HepG2 (cell line): ENCODE measurements at regions not wholly inside any gene's neighbourhood (a gene's known extent, or its start where the extent isn't known, plus 50 kb on each side); places are given as distances from the start of the nearest gene placed in this dataset.
A peak's percentile ranks its signal among the peaks of the same experiment; 100 is the strongest.

Experiments used
- AHDC1 ChIP-seq: sonication (generic); formaldehyde crosslinking; IDR thresholded peaks from 2 replicates; pipeline ENCODE4 v1.5.1; 2020; ENCODE audit warnings: mild to moderate bottlenecking, missing genetic modification reagents, borderline replicate concordance
- EP300 ChIP-seq, 3 experiments: sonication (generic) in 1 of 3; formaldehyde crosslinking in 1 of 3; IDR thresholded peaks; 2 replicates each; pipeline versions ENCODE4 v1.5.1 to v1.6.1; 2011 to 2020; ENCODE audit warnings: low read depth in 2 of 3, low read length in 2 of 3, borderline replicate concordance in 1 of 3, improper control_type of control experiment in 1 of 3, mild to moderate bottlenecking in 1 of 3, missing genetic modification reagents in 1 of 3, moderate library complexity in 1 of 3
- FOXJ3 ChIP-seq: sonication (generic); formaldehyde crosslinking; IDR thresholded peaks from 2 replicates; pipeline ENCODE4 v1.4.0; 2020; ENCODE audit warnings: missing genetic modification reagents, mild to moderate bottlenecking, borderline replicate concordance
- HDAC1 ChIP-seq: sonication (generic); formaldehyde crosslinking; IDR thresholded peaks from 2 replicates; pipeline ENCODE4 v1.5.1; 2020; ENCODE audit warnings: mild to moderate bottlenecking, missing genetic modification reagents
- HNRNPK ChIP-seq: fragments of 200-400 bp; formaldehyde crosslinking; IDR thresholded peaks from 2 replicates; pipeline ENCODE4 v1.6.1; 2018; ENCODE audit warnings: low read length, low read depth, moderate library complexity, mild to moderate bottlenecking; ENCODE audit not compliant: poor library complexity, severe bottlenecking
- MTF2 ChIP-seq: sonication (generic); formaldehyde crosslinking; IDR thresholded peaks from 2 replicates; pipeline ENCODE4 v1.5.0; 2020; ENCODE audit warnings: missing genetic modification reagents, borderline replicate concordance
- SMC3 ChIP-seq: IDR thresholded peaks from 2 replicates; pipeline ENCODE4 v1.6.1; 2011; ENCODE audit warnings: low read length, improper control_type of control experiment
- ZEB1 ChIP-seq: IDR thresholded peaks from 2 replicates; pipeline ENCODE4 v1.6.1; 2012; ENCODE audit warnings: mild to moderate bottlenecking, low read depth, inconsistent platforms; ENCODE audit not compliant: insufficient replicate concordance
- ZNF143 ChIP-seq: sonication (generic); formaldehyde crosslinking; IDR thresholded peaks from 2 replicates; pipeline ENCODE4 v1.4.0; 2020; ENCODE audit warnings: missing genetic modification reagents
- ZNF451 ChIP-seq: sonication (generic); formaldehyde crosslinking; IDR thresholded peaks from 2 replicates; pipeline ENCODE4 v1.5.0; 2020; ENCODE audit warnings: mild to moderate bottlenecking, missing genetic modification reagents
- ZNF577 ChIP-seq: sonication (generic); formaldehyde crosslinking; IDR thresholded peaks from 2 replicates; pipeline ENCODE4 v1.4.0; 2020; ENCODE audit warnings: mild to moderate bottlenecking, low read depth, missing genetic modification reagents, borderline replicate concordance
- ZSCAN22 ChIP-seq: sonication (generic); formaldehyde crosslinking; IDR thresholded peaks from 2 replicates; pipeline ENCODE4 v1.4.0; 2020; ENCODE audit warnings: mild to moderate bottlenecking, missing genetic modification reagents
- TF ChIP-seq, protein P1 (sequence below): sonication (generic); formaldehyde crosslinking; IDR thresholded peaks from 2 replicates; pipeline ENCODE4 v1.8.0; 2022; ENCODE audit warnings: mild to moderate bottlenecking, missing genetic modification reagents; ENCODE audit not compliant: insufficient replicate concordance
- TF ChIP-seq, protein P2 (sequence below): sonication (generic); formaldehyde crosslinking; IDR thresholded peaks from 2 replicates; pipeline ENCODE4 v1.4.0; 2020; ENCODE audit warnings: missing genetic modification reagents
- TF ChIP-seq, protein P3 (sequence below): sonication (generic); formaldehyde crosslinking; IDR thresholded peaks from 2 replicates; pipeline ENCODE4 v1.4.0; 2020; ENCODE audit warnings: missing genetic modification reagents
- TF ChIP-seq, protein P4 (sequence below): sonication (generic); formaldehyde crosslinking; IDR thresholded peaks from 2 replicates; pipeline ENCODE4 v1.4.0; 2020; ENCODE audit warnings: missing genetic modification reagents

DNA sequence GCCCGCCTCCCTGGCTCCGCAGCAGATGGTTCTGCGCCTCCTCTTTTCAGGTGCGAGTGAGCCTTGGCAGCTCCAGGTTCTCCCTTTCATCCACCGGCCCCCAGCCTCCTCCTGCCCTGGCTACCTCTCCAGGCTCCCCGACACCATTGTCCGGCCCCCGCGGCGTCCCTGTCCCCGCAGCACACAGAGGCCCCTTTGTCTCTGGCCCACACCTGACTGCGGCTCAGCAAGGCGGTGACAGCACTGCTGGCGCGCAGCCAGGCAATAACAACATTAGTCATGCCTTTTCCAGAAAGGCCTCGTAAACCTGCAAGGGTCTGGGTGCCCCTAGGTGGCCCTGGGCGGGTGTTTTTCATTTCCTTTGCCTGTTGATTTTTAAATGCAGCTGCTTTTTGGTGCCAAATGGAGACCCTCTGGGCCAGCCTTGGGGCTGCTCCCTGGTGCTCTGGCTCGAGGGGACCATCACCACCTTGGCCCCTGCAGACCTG is 73.2 kb upstream of the MEDAG start (continued):
- TF ChIP-seq EP300 (IDR thresholded peaks at IDR 0.05; ENCODE audit: low read depth in 2 of 2, low read length in 2 of 2) (peak; percentile 17 to 84; a peak in 3 of 4 replicates), EP300 (CRISPR knock-in tag; IDR thresholded peaks at IDR 0.05; ENCODE audit: borderline replicate concordance) (peak; percentile 81), ZSCAN22 (CRISPR knock-in tag) (no peak), ZNF143 (CRISPR knock-in tag) (no peak), MTF2 (CRISPR knock-in tag) (no peak), ZEB1 (peak; percentile 61), HNRNPK (peak; percentile 60), SMC3 (no peak), FOXJ3 (CRISPR knock-in tag) (peak; percentile 39; the same call in 1 of the 2 replicates), ZNF451 (CRISPR knock-in tag) (no peak), HDAC1 (peak; percentile 66), ZNF577 (no peak), AHDC1 (CRISPR knock-in tag) (peak; percentile 48; the same call in 1 of the 2 replicates)
- TF ChIP-seq, protein P1, sequence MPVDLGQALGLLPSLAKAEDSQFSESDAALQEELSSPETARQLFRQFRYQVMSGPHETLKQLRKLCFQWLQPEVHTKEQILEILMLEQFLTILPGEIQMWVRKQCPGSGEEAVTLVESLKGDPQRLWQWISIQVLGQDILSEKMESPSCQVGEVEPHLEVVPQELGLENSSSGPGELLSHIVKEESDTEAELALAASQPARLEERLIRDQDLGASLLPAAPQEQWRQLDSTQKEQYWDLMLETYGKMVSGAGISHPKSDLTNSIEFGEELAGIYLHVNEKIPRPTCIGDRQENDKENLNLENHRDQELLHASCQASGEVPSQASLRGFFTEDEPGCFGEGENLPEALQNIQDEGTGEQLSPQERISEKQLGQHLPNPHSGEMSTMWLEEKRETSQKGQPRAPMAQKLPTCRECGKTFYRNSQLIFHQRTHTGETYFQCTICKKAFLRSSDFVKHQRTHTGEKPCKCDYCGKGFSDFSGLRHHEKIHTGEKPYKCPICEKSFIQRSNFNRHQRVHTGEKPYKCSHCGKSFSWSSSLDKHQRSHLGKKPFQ (CRISPR knock-in tag): no peak
- TF ChIP-seq, protein P2, sequence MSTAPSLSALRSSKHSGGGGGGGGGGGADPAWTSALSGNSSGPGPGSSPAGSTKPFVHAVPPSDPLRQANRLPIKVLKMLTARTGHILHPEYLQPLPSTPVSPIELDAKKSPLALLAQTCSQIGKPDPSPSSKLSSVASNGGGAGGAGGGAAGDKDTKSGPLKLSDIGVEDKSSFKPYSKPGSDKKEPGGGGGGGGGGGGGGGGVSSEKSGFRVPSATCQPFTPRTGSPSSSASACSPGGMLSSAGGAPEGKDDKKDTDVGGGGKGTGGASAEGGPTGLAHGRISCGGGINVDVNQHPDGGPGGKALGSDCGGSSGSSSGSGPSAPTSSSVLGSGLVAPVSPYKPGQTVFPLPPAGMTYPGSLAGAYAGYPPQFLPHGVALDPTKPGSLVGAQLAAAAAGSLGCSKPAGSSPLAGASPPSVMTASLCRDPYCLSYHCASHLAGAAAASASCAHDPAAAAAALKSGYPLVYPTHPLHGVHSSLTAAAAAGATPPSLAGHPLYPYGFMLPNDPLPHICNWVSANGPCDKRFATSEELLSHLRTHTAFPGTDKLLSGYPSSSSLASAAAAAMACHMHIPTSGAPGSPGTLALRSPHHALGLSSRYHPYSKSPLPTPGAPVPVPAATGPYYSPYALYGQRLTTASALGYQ (CRISPR knock-in tag): peak; percentile 73; the same call in 1 of the 2 replicates
- TF ChIP-seq, protein P3, sequence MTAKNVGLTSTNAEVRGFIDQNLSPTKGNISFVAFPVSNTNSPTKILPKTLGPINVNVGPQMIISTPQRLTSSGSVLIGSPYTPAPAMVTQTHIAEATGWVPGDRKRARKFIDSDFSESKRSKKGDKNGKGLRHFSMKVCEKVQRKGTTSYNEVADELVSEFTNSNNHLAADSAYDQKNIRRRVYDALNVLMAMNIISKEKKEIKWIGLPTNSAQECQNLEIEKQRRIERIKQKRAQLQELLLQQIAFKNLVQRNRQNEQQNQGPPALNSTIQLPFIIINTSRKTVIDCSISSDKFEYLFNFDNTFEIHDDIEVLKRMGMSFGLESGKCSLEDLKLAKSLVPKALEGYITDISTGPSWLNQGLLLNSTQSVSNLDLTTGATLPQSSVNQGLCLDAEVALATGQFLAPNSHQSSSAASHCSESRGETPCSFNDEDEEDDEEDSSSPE (CRISPR knock-in tag): no peak
- TF ChIP-seq, protein P4, sequence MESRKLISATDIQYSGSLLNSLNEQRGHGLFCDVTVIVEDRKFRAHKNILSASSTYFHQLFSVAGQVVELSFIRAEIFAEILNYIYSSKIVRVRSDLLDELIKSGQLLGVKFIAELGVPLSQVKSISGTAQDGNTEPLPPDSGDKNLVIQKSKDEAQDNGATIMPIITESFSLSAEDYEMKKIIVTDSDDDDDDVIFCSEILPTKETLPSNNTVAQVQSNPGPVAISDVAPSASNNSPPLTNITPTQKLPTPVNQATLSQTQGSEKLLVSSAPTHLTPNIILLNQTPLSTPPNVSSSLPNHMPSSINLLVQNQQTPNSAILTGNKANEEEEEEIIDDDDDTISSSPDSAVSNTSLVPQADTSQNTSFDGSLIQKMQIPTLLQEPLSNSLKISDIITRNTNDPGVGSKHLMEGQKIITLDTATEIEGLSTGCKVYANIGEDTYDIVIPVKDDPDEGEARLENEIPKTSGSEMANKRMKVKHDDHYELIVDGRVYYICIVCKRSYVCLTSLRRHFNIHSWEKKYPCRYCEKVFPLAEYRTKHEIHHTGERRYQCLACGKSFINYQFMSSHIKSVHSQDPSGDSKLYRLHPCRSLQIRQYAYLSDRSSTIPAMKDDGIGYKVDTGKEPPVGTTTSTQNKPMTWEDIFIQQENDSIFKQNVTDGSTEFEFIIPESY (CRISPR knock-in tag): no peak
